IPS-NIHi11 (cell line): ENCODE measurements at regions not wholly inside any gene's neighbourhood (a gene's known extent, or its start where the extent isn't known, plus 50 kb on each side); places are given as distances from the start of the nearest gene placed in this dataset.
A peak's percentile ranks its signal among the peaks of the same experiment; 100 is the strongest.
"Not testable (repeated sequence)": the region's sequence is repeated elsewhere in the genome, so short reads cannot be mapped to it uniquely, and the experiment has no call there.

Experiments
- DNase-seq: peaks from one replicate; pipeline ENCODE4 v3.0.0; 2012; ENCODE audit warnings: mixed read lengths, low spot score

DNA sequence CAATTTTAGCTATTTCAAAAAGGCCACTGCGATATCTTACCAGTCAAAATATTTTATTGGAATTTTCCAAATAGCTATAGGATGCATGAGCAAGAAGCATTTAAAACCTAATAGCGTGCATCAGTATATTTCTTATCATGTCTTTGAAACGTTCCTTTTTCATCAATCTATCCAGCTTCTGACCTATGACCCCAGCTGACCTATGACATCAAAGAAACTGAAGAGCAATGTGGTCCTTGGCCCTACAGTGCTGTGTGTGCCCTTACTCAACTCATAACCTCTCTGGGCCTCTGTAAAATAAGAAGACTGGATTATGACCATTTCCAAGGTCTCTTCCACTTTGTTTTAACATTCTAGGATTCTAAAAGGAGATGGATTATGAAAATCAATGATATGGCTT, 118.2 kb downstream of the ZNF22 start:
- no peak for DNase-seq

GRCh38 chr10:45122180-45122860, 121.6 kb downstream of the ZNF22 start:
- not testable (repeated sequence) for DNase-seq

- no peak for DNase-seq
These were observed 134.9 kb downstream of the ZNF22 start for GRCh38 chr10:45135443-45136198.

DNA sequence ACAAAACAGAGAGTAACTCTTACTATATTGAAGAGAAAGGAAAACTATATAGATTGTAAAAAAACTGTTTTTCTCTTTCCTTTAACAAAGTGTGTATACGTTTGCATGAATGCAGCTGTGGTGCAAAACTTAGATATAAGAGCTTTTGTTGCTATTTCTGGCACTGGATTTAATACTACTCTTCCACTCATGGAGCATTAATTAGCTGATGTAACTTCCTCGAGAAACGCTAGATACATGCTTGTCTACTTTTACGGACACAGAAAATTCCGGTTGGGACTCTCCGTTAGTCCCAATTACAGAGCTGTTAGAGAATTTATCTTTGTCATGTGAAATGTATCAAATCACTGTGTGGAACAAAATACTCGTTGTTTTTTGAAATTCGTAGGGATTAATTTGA, 135.5 kb downstream of the ZNF22 start:
- DNase-seq: no peak

DNA sequence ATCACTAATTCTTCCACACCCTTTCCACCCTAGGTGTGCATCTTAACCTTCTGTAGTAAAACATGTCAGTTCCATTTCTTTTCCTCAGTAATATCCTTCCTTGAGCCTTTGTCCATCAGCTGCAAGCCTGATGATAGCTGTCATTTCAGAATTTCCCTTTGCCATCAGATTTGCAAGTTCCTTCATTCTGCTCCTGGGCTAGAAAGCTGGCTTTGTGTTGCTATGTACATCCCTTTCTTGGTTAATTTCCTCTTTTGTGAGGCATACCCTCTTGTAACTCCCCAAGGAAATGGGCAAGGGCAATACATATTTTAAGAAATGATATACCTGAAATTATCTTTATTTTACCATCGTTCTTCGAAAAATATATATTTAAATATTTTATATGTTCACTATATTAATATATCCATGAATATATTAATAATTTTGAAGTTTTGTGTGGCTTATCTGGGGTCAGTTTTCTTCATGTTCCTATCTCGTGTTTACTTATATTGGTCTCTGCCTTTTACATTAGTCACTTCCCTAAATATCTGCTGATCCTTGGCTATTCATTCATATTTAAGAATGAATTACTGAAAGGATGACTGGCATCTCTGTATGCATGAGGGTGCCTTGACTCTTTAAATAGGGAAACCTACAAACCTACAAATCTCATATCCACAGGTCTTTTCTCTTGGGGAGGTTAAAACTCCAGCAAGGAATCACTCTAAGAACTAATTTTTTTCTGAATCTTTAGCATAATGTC, 143.8 kb downstream of the ZNF22 start:
- no peak for DNase-seq

- DNase-seq: not testable (repeated sequence)
These were observed 144.4 kb downstream of the ZNF22 start for GRCh38 chr10:45145143-45145542.

DNA sequence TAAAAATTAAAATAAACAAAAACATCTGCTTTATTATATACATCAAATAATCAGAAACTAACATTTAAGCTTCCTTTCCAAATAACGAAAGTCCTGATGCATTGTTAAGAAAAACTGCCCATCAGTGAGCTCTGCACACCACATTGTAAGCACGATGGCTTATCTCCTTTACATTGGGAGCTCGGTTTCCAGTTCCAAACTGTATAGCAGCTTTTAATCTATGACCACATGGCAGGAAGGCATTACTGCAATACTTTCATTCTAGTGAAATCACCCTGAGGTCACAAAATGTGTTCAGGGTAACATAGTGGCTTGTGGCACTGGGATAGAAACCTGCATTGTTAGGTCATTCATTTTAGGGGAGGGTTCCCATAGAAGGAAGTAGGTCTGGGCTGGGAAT, 146.3 kb downstream of the ZNF22 start:
- DNase-seq: no peak

DNA sequence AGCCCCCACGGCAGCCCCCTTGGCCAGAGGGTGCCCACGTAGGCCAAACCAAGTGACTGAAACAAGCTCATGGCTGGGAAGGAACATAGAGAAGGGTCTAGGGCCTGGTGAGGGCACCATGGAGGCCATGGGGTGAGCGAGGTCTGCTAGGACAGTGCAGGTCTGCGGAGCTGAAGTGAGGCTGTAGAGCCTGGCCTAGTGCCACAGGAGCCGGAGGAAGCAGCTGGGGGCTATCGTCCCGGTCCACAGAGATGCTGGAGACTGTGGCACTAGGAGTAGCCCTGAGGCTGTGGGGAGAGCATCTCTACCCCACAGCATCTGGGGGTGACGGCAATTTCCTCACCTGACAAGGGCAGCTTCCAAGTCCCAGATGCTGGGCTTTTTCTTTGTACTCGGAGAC, 150.3 kb downstream of the ZNF22 start:
- DNase-seq: no peak

DNA sequence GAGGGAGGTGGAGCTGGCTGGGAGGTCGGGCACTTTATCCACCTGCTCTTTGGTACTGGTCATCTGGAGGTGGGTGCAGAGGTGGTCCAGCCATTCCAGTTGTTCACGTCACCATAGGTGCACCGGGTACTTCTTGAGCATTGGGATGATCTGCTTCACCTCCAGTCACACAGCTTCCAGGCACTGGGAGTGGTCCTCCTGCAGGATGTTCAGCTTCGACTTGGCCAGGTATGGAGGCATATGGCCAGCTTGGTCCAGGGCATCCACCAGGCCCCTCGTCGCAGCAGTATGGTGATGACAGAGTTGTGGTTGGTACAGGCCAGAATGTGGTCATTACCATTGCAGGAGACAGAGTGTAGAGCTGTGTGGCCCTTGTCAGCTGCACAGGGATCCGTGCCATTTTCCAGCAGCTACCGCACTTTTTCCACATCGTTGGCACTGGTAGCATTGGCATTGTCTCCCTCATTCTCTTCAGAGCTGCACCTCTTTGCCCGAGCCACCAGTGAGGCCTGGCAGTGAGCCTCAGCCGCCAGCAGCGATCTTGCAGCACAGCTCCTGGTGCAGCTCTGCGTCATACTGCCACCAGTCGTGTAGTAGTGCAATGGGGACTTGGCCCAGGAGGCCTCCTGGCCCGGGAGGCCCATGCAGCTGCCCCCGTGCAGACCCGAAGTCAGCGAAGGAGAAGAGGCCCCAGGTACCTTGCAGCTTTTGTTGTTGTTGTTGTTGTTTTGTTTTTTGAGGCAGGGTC, 150.9 kb downstream of the ZNF22 start:
- no peak for DNase-seq

DNA sequence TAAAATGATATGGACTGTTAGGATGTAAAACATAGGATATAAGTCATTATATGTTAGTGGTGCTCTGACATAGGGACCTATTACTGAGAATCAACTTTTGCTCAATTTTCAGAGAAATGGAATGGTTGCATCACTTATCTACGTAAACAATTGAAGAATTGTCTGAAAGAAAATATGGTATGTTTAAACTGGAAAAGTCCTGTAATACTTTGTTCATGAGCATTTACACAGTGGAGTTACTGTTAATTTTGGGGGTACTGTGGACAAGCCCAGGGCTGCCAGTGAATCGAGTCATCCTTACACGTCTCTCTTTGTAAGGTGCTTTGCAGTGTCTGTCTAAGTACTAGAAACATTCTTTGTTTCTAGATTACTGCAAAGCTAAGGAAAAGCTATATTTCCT, 152.0 kb downstream of the ZNF22 start:
- DNase-seq: no peak

- no peak for DNase-seq
These were observed 153.8 kb downstream of the ZNF22 start for GRCh38 chr10:45154502-45154901.

DNA sequence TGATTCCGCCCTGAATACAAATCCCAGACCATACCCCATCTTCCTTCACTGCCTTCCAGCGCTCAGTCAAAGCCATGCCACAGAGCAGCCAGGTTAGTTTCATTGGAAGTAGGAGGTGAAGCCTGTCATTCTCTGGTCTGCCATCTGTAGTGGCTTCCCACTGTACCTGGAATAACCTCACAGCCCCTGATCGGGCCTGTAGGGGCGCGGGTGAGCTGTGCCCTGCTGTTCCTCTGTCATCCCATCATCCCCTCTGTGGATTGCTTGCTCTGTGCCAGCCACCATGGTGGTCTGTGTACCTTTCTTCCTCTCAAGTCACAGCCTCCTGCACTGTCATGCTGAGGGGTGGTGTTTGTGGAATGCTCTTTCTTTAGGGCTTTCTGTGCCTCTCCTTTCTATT, 155.1 kb downstream of the ZNF22 start:
- peak; percentile 11 for DNase-seq

GRCh38 chr10:45160271-45160670, 155.1 kb downstream of the OR13A1 start:
- DNase-seq: no peak

DNA sequence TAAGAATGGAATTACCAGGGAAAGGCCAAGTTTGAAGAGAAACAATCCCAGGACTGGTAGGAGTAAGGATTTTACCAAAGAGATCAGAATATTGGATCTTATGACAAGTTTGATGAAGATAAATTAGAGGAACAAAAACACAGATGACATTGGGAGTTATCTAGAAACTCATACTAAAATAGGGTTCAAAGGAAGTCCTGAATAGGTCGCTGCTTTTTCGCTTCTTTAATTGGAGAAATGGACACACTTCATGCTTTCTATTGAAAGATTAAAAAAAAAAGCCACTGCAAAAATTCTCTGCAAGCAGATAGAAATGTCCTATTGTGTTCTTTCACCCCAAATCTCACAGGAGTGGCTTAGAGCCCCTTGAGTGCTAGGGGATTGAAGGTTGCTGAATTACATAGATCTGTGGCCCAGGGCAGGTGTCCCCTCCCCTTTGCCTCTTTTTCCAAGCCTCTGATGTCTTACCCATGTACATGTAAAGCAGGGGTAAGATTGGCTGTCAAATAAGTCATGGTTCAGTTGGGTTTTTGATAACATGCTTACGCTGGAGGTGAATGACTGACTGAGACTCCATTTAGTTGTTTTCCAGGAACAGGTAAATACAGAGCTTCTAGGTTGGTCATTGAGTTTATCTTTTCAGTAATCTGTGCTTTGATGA, 152.0 kb downstream of the OR13A1 start:
- DNase-seq: no peak

DNA sequence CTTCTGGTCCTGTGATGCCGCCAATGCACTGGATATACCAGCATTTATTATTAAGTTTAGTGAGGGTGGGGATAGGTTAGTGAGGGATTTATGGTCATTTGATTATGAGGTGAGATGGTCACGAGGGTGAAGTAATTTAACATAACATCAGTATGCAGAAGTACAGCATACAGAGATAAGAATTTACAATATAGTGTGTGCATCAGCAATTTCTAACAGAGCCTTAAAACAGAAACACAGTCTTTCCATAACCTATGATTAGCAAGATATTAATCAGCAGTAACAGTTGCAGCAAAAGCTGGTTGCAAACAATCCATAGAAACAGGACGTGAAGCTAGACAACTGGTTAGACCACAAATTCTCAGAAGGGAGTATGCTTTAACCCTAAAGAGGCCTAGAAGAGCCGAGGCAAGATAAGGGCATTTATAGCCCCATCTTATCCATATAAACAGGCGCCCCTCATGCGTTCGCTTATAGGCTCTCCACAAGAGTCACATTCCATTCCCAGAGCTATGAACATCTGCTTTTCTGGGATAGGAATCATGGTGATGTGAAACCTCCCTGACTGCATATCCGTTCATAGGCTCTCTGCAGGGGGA, 139.8 kb downstream of the OR13A1 start:
- DNase-seq: not testable (repeated sequence)

DNA sequence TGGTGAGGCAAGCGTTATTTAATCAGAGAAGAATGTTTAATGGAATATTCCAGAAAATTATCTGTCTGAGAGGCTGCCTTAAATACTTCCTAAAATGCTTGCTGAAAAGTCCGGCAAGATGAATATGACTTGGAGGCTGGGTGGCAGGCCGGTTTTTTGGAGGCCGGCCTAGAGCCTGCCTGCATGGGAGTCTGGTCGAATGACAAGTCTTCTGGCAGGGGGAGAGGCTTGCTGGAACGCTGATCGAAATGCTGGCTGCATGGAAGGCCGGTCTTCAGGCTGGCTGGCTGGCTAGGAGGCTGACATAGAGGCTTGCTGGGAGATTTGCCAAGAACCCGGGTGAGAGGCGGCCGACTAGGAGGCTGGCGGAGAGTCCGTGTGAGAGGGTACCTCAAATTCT, 135.7 kb downstream of the OR13A1 start:
- DNase-seq: no peak

DNA sequence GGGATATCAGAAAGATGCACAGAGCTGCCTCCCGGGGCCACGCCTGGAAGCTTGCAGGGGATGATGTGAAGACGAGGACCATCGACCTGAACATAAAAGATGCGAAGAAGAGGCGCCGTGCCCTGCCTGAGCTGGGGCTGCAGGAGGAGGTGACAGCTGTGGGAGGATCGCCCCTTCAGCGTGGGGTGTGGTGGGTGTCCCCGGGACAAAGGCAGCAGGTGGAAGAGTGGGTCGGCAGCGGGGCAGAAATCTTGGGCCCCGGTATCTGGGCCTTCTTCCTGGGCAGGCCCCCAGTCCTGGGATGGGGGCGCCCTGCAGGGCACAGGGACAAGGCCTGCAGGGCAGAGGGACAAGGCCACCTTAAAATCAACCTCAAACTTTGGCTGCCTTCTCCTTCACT, 134.9 kb downstream of the OR13A1 start:
- DNase-seq: no peak

GRCh38 chr10:45180946-45181875, 134.2 kb downstream of the OR13A1 start:
- no peak for DNase-seq

DNA sequence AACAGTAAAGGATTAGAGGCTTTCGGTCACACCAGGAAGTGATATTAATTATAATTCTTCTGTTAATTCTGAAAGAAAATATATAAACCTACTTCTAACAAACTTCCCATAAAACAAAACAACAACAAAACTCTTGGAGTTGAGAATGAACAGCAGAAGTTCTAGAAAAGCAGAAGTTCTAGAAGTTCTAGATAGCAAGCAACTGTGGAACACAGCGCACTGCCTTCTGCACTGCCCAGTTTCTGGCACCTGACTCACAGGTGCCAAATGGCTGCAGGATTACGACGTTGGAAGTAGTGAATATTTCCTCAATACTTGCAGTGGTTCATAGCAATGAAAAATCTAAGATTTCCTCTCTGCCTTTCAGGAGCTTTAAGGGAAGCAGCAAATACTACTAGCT, 132.2 kb downstream of the OR13A1 start:
- DNase-seq: no peak

- no peak for DNase-seq
These were observed 117.5 kb downstream of the OR13A1 start for GRCh38 chr10:45197816-45198485.
